Trophoblast cell (in vitro differentiated cells and primary cell): ENCODE measurements at regions not wholly inside any gene's neighbourhood (a gene's known extent, or its start where the extent isn't known, plus 50 kb on each side); places are given as distances from the start of the nearest gene placed in this dataset.

Experiments
- DNase-seq, 2 donors: peaks; one replicate each; pipeline ENCODE4 v3.0.0-alpha.2; 2016
- H2AFZ ChIP-seq: 2 replicates; pipeline ENCODE4 v1.6.1; 2013; ENCODE audit warnings: low read length, moderate library complexity, mild to moderate bottlenecking; ENCODE audit not compliant: insufficient read depth, poor library complexity
- H2AK5ac ChIP-seq: 2 replicates; pipeline ENCODE4 v1.6.1; 2013; ENCODE audit warnings: mild to moderate bottlenecking, low read length
- H2BK120ac ChIP-seq: 2 replicates; pipeline ENCODE4 v1.6.1; 2013; ENCODE audit warnings: low read length, mild to moderate bottlenecking, moderate library complexity; ENCODE audit not compliant: insufficient read depth, poor library complexity
- H2BK12ac ChIP-seq: 2 replicates; pipeline ENCODE4 v1.6.1; 2013; ENCODE audit warnings: mild to moderate bottlenecking, low read length, moderate library complexity
- H2BK5ac ChIP-seq: 2 replicates; pipeline ENCODE4 v1.6.1; 2013; ENCODE audit warnings: low read length, low read depth, moderate library complexity, mild to moderate bottlenecking; ENCODE audit not compliant: poor library complexity
- H3K14ac ChIP-seq: 2 replicates; pipeline ENCODE4 v1.6.1; 2013; ENCODE audit warnings: mild to moderate bottlenecking, low read length
- H3K18ac ChIP-seq: 2 replicates; pipeline ENCODE4 v1.6.1; 2013; ENCODE audit warnings: mild to moderate bottlenecking, low read length
- H3K23ac ChIP-seq: 2 replicates; pipeline ENCODE4 v1.6.1; 2013; ENCODE audit warnings: low read length
- H3K27ac ChIP-seq: 2 replicates; pipeline ENCODE4 v1.5.1; 2013; ENCODE audit warnings: low read depth, mild to moderate bottlenecking, inconsistent platforms, low read length, moderate library complexity
- H3K27me3 ChIP-seq: 2 replicates; pipeline ENCODE4 v1.6.1; 2013; ENCODE audit warnings: inconsistent platforms, mild to moderate bottlenecking, low read length, moderate library complexity; ENCODE audit not compliant: insufficient read depth
- H3K36me3 ChIP-seq, 2 experiments: 1 replicate in 1 of 2; 2 replicates in 1 of 2; pipeline ENCODE4 v1.6.1; 2013; ENCODE audit warnings: low read length in 2 of 2, mild to moderate bottlenecking in 2 of 2, moderate library complexity in 1 of 2; ENCODE audit not compliant: insufficient read depth in 2 of 2, control insufficient read depth in 1 of 2
- H3K4ac ChIP-seq: 2 replicates; pipeline ENCODE4 v1.6.1; 2013; ENCODE audit warnings: low read depth, mild to moderate bottlenecking, low read length, moderate library complexity
- H3K4me1 ChIP-seq, 2 experiments: 1 replicate in 1 of 2; 2 replicates in 1 of 2; pipeline ENCODE4 v1.6.1; 2013; ENCODE audit warnings: low read length in 2 of 2, mild to moderate bottlenecking in 2 of 2, moderate library complexity in 1 of 2; ENCODE audit not compliant: insufficient read depth in 2 of 2, control insufficient read depth in 1 of 2
- H3K4me2 ChIP-seq: 2 replicates; pipeline ENCODE4 v1.6.1; 2013; ENCODE audit warnings: inconsistent platforms, mild to moderate bottlenecking, low read length, moderate library complexity
- H3K4me3 ChIP-seq: 2 replicates; pipeline ENCODE4 v1.5.1; 2013; ENCODE audit warnings: mild to moderate bottlenecking, low read depth, low read length, inconsistent platforms
- H3K79me1 ChIP-seq: one replicate; pipeline ENCODE4 v1.6.1; 2013; ENCODE audit warnings: low read length
- H3K79me2 ChIP-seq: 2 replicates; pipeline ENCODE4 v1.6.1; 2013; ENCODE audit warnings: low read length, mild to moderate bottlenecking; ENCODE audit not compliant: control insufficient read depth, insufficient read depth, poor library complexity
- H3K9ac ChIP-seq: 2 replicates; pipeline ENCODE4 v1.6.1; 2013; ENCODE audit warnings: mild to moderate bottlenecking, low read length
- H3K9me3 ChIP-seq: 2 replicates; pipeline ENCODE4 v1.6.1; 2013; ENCODE audit warnings: low read depth, mild to moderate bottlenecking, control low read depth, inconsistent platforms, low read length; ENCODE audit not compliant: insufficient read depth
- H4K12ac ChIP-seq: 2 replicates; pipeline ENCODE4 v1.6.1; 2013; ENCODE audit warnings: low read depth, mild to moderate bottlenecking, low read length, moderate library complexity
- H4K8ac ChIP-seq: 2 replicates; pipeline ENCODE4 v1.6.1; 2013; ENCODE audit warnings: low read depth, mild to moderate bottlenecking, low read length, moderate library complexity
- H4K91ac ChIP-seq: one replicate; pipeline ENCODE4 v1.6.1; 2013; ENCODE audit warnings: low read depth, mild to moderate bottlenecking, low read length, moderate library complexity
- WGBS: extraction: QIAGEN DNeasy Blood & Tissue Kit; methylation state at CpG from one replicate; pipeline ENCODE4 v1.1.7; 2013; ENCODE audit warnings: missing lambda C conversion rate; ENCODE audit not compliant: insufficient read length, insufficient coverage; ENCODE audit errors: extremely low coverage; 5-methylcytosine and 5-hydroxymethylcytosine counted together

DNA sequence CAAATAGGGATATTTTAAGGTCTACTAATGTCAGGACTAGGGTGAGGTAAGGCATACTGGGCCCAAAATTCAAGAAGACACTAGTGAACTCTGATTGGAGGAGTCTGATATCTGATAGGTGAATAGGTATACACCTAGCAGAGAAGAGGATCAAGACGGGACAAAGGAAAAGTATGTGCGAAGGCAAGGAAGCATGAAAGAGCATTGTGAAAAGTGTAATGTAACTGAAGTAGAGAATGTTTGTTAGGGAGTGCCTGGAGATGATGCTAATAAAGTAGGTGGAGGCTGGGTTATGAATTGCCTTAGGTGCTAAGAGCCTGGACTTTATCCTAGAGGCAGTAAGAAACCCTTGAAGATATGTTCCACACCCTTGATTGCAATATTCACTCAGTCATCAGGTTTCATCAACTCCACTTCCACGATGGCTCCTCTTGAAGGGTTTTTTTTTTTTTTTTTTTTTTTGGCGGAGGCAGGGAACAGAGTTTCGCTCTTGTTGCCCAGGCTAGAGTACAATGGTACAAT is 49.9 kb upstream of the XIAP start:
- Histone ChIP-seq H2BK120ac (no peak overlapping the region), H2AK5ac (no peak overlapping the region), H3K23ac (no peak overlapping the region), H3K14ac (no peak overlapping the region), H3K9me3 (no peaks in the 10 kb centered on the region), H3K4ac (no peak overlapping the region), H2AFZ (no peak overlapping the region), H4K12ac (no peak overlapping the region), H2BK5ac (no peak overlapping the region), H4K91ac (no peak overlapping the region), H3K79me1 (peaks cover 3% of the 10 kb centered on the region), H2BK12ac (no peak overlapping the region), H3K9ac (no peak overlapping the region), H3K79me2 (no peaks in the 10 kb centered on the region), H3K4me1 (peaks cover 0 to 4% of the 10 kb centered on the region in 2 experiments), H3K4me3 (no peak overlapping the region), H3K36me3 (no peaks in the 10 kb centered on the region), H3K27ac (no peak overlapping the region), H4K8ac (no peak overlapping the region), H3K4me2 (no peak overlapping the region), H3K27me3 (no peaks in the 10 kb centered on the region), H3K18ac (no peak overlapping the region)
- no CpG with 5 or more reads among the region's 5 CpGs for WGBS
- DNase-seq = no peak
